ENCODE measurements at regions not wholly inside any gene's neighbourhood (a gene's known extent, or its start where the extent isn't known, plus 50 kb on each side); places are given as distances from the start of the nearest gene placed in this dataset.

DNA sequence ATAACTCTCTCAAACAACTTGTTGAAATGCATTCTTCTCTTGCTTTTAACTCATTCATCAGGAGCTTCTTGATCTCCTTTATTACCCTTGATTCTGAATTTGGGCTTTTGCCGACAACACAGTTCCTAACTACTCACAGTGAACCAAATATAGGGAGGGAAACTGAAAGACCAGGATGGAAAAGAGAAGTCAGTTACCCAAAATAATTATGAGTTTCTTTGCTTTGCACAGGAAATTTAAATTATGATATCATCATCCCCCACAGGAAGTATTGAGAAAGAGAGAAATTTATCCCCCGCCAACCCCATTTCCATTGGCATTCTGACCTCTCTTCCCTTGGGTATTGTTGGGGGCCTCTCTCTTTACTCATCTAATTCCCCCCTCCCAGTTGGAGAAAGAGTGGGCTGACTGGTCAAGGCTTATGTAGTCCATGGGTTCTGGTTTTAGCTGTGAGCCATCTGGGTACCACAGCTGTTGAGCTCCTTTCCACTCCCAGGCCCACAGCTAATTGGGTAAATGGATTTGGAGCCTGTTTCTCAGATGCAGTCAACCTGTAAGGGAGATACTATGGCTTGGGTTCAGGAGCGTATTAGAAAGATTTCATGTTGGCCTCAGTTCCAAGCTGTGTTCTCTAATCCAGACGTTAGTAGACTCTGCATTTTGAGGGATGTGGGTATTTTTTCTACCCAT, 109.0 kb downstream of the FZD1 start:
- TF ChIP-seq, protein P1, sequence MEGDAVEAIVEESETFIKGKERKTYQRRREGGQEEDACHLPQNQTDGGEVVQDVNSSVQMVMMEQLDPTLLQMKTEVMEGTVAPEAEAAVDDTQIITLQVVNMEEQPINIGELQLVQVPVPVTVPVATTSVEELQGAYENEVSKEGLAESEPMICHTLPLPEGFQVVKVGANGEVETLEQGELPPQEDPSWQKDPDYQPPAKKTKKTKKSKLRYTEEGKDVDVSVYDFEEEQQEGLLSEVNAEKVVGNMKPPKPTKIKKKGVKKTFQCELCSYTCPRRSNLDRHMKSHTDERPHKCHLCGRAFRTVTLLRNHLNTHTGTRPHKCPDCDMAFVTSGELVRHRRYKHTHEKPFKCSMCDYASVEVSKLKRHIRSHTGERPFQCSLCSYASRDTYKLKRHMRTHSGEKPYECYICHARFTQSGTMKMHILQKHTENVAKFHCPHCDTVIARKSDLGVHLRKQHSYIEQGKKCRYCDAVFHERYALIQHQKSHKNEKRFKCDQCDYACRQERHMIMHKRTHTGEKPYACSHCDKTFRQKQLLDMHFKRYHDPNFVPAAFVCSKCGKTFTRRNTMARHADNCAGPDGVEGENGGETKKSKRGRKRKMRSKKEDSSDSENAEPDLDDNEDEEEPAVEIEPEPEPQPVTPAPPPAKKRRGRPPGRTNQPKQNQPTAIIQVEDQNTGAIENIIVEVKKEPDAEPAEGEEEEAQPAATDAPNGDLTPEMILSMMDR (tag by site-specific recombination; IDR thresholded peaks at IDR 0.05) = no peak
- TF ChIP-seq OSR2 (tag by site-specific recombination; IDR thresholded peaks at IDR 0.05) = no peak
- no peak for TF ChIP-seq RBAK (tag by site-specific recombination; IDR thresholded peaks at IDR 0.05)
- no peak for TF ChIP-seq ZNF423 (tag by site-specific recombination; IDR thresholded peaks at IDR 0.05)
- TF ChIP-seq ZNF184 (tag by site-specific recombination; IDR thresholded peaks at IDR 0.05) = no peak
- TF ChIP-seq ZNF830 (tag by site-specific recombination; IDR thresholded peaks at IDR 0.05; ENCODE audit: low read depth) = no peak
- no peak for TF ChIP-seq YY2 (tag by site-specific recombination; IDR thresholded peaks at IDR 0.05)
- TF ChIP-seq ZBTB7A (tag by site-specific recombination; IDR thresholded peaks at IDR 0.05; ENCODE audit: low read depth) = no peak
- no peak for TF ChIP-seq ZNF19 (tag by site-specific recombination; IDR thresholded peaks at IDR 0.05; ENCODE audit: low read depth)
- no peak for TF ChIP-seq ZNF112 (tag by site-specific recombination; IDR thresholded peaks at IDR 0.05)
- TF ChIP-seq MZF1 (tag by site-specific recombination; IDR thresholded peaks at IDR 0.05; ENCODE audit: borderline replicate concordance) = no peak
- no peak for TF ChIP-seq ZNF433 (tag by site-specific recombination; IDR thresholded peaks at IDR 0.05; ENCODE audit: low read depth)
